Neural progenitor cell (in vitro differentiated cells): ENCODE measurements at regions not wholly inside any gene's neighbourhood (a gene's known extent, or its start where the extent isn't known, plus 50 kb on each side); places are given as distances from the start of the nearest gene placed in this dataset.

ENCODE experiments used
- DNase-seq: peaks from one replicate; pipeline ENCODE4 v3.0.0-alpha.2; 2016; ENCODE audit warnings: low spot score
- H2AFZ ChIP-seq: fragments of 200-600 bp; sonication (generic); replicated peaks from 2 replicates; pipeline ENCODE4 v1.6.1; 2016; ENCODE audit warnings: antibody characterized with exemption
- H3F3A ChIP-seq: fragments of 200-600 bp; sonication (generic); 2 replicates; pipeline ENCODE4 v1.6.1; 2016; ENCODE audit warnings: antibody characterized with exemption, low read depth
- H3K27ac ChIP-seq: fragments of 200-600 bp; sonication (generic); 2 replicates; pipeline ENCODE4 v1.5.1; 2016; ENCODE audit warnings: mild to moderate bottlenecking
- H3K27me3 ChIP-seq: fragments of 200-600 bp; sonication (generic); 2 replicates; pipeline ENCODE4 v1.6.1; 2016; ENCODE audit warnings: mild to moderate bottlenecking, moderate library complexity
- H3K36me3 ChIP-seq: fragments of 200-600 bp; sonication (generic); 2 replicates; pipeline ENCODE4 v1.5.1; 2016
- H3K4me1 ChIP-seq: fragments of 200-600 bp; sonication (generic); 2 replicates; pipeline ENCODE4 v1.6.1; 2016; ENCODE audit warnings: mixed run types
- H3K4me2 ChIP-seq: fragments of 200-600 bp; sonication (generic); 2 replicates; pipeline ENCODE4 v1.6.1; 2016
- H3K4me3 ChIP-seq: fragments of 200-600 bp; sonication (generic); 2 replicates; pipeline ENCODE4 v1.5.1; 2016
- H3K79me2 ChIP-seq: fragments of 200-600 bp; sonication (generic); 2 replicates; pipeline ENCODE4 v1.6.1; 2016; ENCODE audit warnings: low read depth
- H3K9ac ChIP-seq: fragments of 200-600 bp; sonication (generic); 2 replicates; pipeline ENCODE4 v1.6.1; 2016
- H3K9me3 ChIP-seq: fragments of 200-600 bp; sonication (generic); 2 replicates; pipeline ENCODE4 v1.5.1; 2016; ENCODE audit warnings: low read depth
- H4K20me1 ChIP-seq: fragments of 200-600 bp; sonication (generic); 2 replicates; pipeline ENCODE4 v1.6.1; 2016; ENCODE audit warnings: low read depth
- H3K27ac Mint-ChIP-seq: 3 replicates; pipeline ENCODE4 v1.8.0; 2021; ENCODE audit warnings: mixed read lengths
- H3K27me3 Mint-ChIP-seq: 2 replicates; pipeline ENCODE4 v1.8.0; 2022; ENCODE audit warnings: low read depth, mild to moderate bottlenecking, inconsistent platforms, moderate library complexity, mixed read lengths; ENCODE audit not compliant: insufficient read depth
- H3K36me3 Mint-ChIP-seq: 3 replicates; pipeline ENCODE4 v1.8.0; 2021; ENCODE audit warnings: mixed read lengths
- H3K4me1 Mint-ChIP-seq: 3 replicates; pipeline ENCODE4 v1.8.0; 2021; ENCODE audit warnings: mixed read lengths
- H3K4me3 Mint-ChIP-seq: 3 replicates; pipeline ENCODE4 v1.8.0; 2021; ENCODE audit warnings: mild to moderate bottlenecking, moderate library complexity, mixed read lengths
- H3K9me3 Mint-ChIP-seq: 3 replicates; pipeline ENCODE4 v1.8.0; 2020; ENCODE audit warnings: mixed read lengths
- CTCF ChIP-seq: fragments of 200-600 bp; sonication (generic); IDR thresholded peaks from 2 replicates; pipeline ENCODE4 v1.5.1; 2017; ENCODE audit warnings: antibody characterized with exemption, mild to moderate bottlenecking
- EZH2 ChIP-seq: fragments of 200-600 bp; sonication (generic); IDR thresholded peaks from 2 replicates; pipeline ENCODE4 v1.6.1; 2017; ENCODE audit warnings: antibody characterized with exemption, mild to moderate bottlenecking, moderate library complexity
- EZH2phosphoT487 ChIP-seq: fragments of 200-600 bp; sonication (generic); IDR thresholded peaks from 2 replicates; pipeline ENCODE4 v1.6.1; 2017; ENCODE audit warnings: antibody characterized with exemption

DNA sequence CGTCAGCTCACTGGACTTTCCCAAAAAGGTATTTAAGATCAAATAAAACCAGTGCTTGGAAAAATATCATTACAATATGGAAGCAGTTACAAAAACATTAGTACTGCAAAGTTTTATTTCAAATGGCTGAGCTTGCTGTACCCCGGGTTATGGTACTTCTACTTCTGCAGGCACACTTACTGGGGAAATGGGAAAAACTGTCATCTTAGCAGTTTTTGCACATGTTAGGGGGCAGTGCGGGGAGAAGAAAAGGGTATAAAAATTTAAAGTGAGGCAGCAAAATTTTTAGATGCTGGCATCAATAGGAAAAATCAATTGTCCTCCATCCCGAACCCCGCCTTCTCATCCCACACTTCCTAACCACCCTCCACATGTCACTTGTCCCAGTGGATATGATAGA is 133.4 kb downstream of the ATG4C start:
- Histone ChIP-seq H3K79me2 (no peaks in the 10 kb centered on the region), H3K4me2 (no peak overlapping the region), H3K9me3 (no peaks in the 10 kb centered on the region), H3K36me3 (no peaks in the 10 kb centered on the region), H3K4me3 (no peak overlapping the region), H3K4me1 (no peaks in the 10 kb centered on the region), H3K9ac (no peak overlapping the region), H3F3A (no peaks in the 10 kb centered on the region), H3K27me3 (no peaks in the 10 kb centered on the region), H4K20me1 (no peaks in the 10 kb centered on the region), H2AFZ (no peak overlapping the region), H3K27ac (no peak overlapping the region)
- H3K4me3 Mint-ChIP-seq = no peak overlapping the region
- no peaks in the 10 kb centered on the region for H3K9me3 Mint-ChIP-seq
- H3K36me3 Mint-ChIP-seq = no peaks in the 10 kb centered on the region
- H3K27me3 Mint-ChIP-seq = peaks cover 7% of the 10 kb centered on the region
- no peak for TF ChIP-seq EZH2phosphoT487
- no peak for TF ChIP-seq EZH2
- H3K27ac Mint-ChIP-seq = no peak overlapping the region
- H3K4me1 Mint-ChIP-seq = no peaks in the 10 kb centered on the region
- DNase-seq = no peak

GRCh38 chr1:62917805-62918204 is 133.9 kb downstream of the ATG4C start:
- no peaks in the 10 kb centered on the region for H3K9me3 Mint-ChIP-seq
- DNase-seq = no peak
- no peaks in the 10 kb centered on the region for H3K36me3 Mint-ChIP-seq
- no peaks in the 10 kb centered on the region for H3K79me2 ChIP-seq
- no peak overlapping the region for H3K9ac ChIP-seq
- H3K36me3 ChIP-seq = no peaks in the 10 kb centered on the region
- peak overlapping the region; percentile 79 for H2AFZ ChIP-seq
- no peaks in the 10 kb centered on the region for H3K9me3 ChIP-seq
- H3K27me3 ChIP-seq = no peaks in the 10 kb centered on the region
- H4K20me1 ChIP-seq = no peaks in the 10 kb centered on the region
- H3K4me1 Mint-ChIP-seq = no peaks in the 10 kb centered on the region
- peaks cover 7% of the 10 kb centered on the region for H3K27me3 Mint-ChIP-seq
- H3K27ac ChIP-seq = no peak overlapping the region
- no peak overlapping the region for H3K4me3 ChIP-seq
- H3K4me1 ChIP-seq = no peaks in the 10 kb centered on the region
- no peaks in the 10 kb centered on the region for H3F3A ChIP-seq
- H3K4me2 ChIP-seq = no peak overlapping the region
- no peak overlapping the region for H3K4me3 Mint-ChIP-seq
- no peak overlapping the region for H3K27ac Mint-ChIP-seq
- TF ChIP-seq EZH2phosphoT487 (no peak), CTCF (no peak), EZH2 (no peak)

GRCh38 chr1:62918700-62919099 is 134.8 kb downstream of the ATG4C start:
- H3K27me3 Mint-ChIP-seq = peaks cover 7% of the 10 kb centered on the region
- no peaks in the 10 kb centered on the region for H3K79me2 ChIP-seq

GRCh38 chr1:62922006-62922405 is 138.1 kb downstream of the ATG4C start:
- Histone ChIP-seq H4K20me1 (no peaks in the 10 kb centered on the region), H3K9ac (no peak overlapping the region), H3K36me3 (no peaks in the 10 kb centered on the region), H2AFZ (no peak overlapping the region), H3K27me3 (no peaks in the 10 kb centered on the region), H3K4me2 (no peak overlapping the region), H3K4me3 (no peak overlapping the region), H3K9me3 (no peaks in the 10 kb centered on the region), H3F3A (no peaks in the 10 kb centered on the region), H3K79me2 (no peaks in the 10 kb centered on the region), H3K27ac (no peak overlapping the region), H3K4me1 (no peaks in the 10 kb centered on the region)
- peaks cover 7% of the 10 kb centered on the region for H3K27me3 Mint-ChIP-seq
- H3K9me3 Mint-ChIP-seq = no peaks in the 10 kb centered on the region
- no peaks in the 10 kb centered on the region for H3K36me3 Mint-ChIP-seq
- H3K27ac Mint-ChIP-seq = no peak overlapping the region
- TF ChIP-seq EZH2phosphoT487 (no peak), EZH2 (no peak), CTCF (no peak)
- H3K4me1 Mint-ChIP-seq = no peaks in the 10 kb centered on the region
- DNase-seq = peak; percentile 7
- no peak overlapping the region for H3K4me3 Mint-ChIP-seq

More at GRCh38 chr1:62918700-62919099, 134.8 kb downstream of the ATG4C start:
- no peaks in the 10 kb centered on the region for H3K27me3 ChIP-seq
- no peaks in the 10 kb centered on the region for H3K36me3 Mint-ChIP-seq
- DNase-seq = no peak
- no peaks in the 10 kb centered on the region for H3K4me1 ChIP-seq
- no peak overlapping the region for H3K9ac ChIP-seq
- no peak overlapping the region for H3K27ac Mint-ChIP-seq
- no peak overlapping the region for H3K4me2 ChIP-seq
- H3K4me3 ChIP-seq = no peak overlapping the region
- no peak overlapping the region for H3K4me3 Mint-ChIP-seq
- no peaks in the 10 kb centered on the region for H3K9me3 ChIP-seq
- no peaks in the 10 kb centered on the region for H3K36me3 ChIP-seq
- no peak for TF ChIP-seq EZH2
- no peak for TF ChIP-seq EZH2phosphoT487
- TF ChIP-seq CTCF = no peak
- no peak overlapping the region for H2AFZ ChIP-seq
- no peak overlapping the region for H3K27ac ChIP-seq
- no peaks in the 10 kb centered on the region for H4K20me1 ChIP-seq
- H3F3A ChIP-seq = no peaks in the 10 kb centered on the region
- H3K9me3 Mint-ChIP-seq = no peaks in the 10 kb centered on the region
- H3K4me1 Mint-ChIP-seq = no peaks in the 10 kb centered on the region
